GM12873 (cell line): ENCODE measurements at regions not wholly inside any gene's neighbourhood (a gene's known extent, or its start where the extent isn't known, plus 50 kb on each side); places are given as distances from the start of the nearest gene placed in this dataset.

ENCODE experiments used
- CTCF ChIP-seq: IDR thresholded peaks from 2 replicates; pipeline ENCODE4 v1.5.1; 2012; ENCODE audit warnings: low read depth, mild to moderate bottlenecking, moderate library complexity, low read length, control low read depth; ENCODE audit not compliant: insufficient read depth; ENCODE audit errors: missing control alignments

DNA sequence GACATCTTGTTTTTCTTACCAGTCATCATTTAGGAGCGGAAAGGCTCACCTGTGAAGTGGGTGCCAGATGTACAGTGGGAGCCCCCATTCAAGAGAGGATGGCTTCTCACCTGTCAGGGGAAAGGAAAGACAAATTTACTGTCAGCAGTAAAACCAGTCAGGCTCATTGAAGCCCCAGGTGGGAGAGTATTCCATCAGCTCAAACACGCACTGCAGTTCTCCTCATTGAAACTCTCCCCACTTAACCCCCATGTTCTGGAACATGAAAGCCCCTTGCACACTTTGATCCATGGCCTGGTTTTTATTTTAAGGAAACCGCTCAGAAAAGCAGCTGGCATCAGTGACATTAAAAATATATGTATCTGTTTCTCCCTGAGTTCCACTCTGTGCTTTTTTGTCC lies 401.1 kb upstream of the ZNF507 start:
- no peak for TF ChIP-seq CTCF

DNA sequence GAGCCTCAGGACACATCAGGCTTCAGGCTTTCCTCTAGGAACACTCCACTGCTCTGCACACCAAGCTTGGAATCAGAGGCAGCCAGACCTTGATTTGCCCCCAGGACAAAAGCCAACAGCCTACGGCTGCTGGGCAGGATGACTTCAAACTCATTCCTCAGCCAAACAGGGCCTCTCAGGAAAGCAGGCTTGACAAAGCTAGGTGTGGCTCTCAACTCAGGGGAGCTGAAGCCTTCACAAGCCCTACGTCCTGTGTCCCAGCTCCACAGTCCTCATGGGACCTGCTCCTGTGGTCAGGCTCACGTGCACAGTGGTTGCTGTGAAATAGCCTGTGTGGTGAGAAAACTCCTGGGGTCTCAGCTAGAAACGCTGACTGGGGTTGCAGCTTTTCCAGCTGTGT lies 398.9 kb upstream of the ZNF507 start:
- TF ChIP-seq CTCF: no peak

DNA sequence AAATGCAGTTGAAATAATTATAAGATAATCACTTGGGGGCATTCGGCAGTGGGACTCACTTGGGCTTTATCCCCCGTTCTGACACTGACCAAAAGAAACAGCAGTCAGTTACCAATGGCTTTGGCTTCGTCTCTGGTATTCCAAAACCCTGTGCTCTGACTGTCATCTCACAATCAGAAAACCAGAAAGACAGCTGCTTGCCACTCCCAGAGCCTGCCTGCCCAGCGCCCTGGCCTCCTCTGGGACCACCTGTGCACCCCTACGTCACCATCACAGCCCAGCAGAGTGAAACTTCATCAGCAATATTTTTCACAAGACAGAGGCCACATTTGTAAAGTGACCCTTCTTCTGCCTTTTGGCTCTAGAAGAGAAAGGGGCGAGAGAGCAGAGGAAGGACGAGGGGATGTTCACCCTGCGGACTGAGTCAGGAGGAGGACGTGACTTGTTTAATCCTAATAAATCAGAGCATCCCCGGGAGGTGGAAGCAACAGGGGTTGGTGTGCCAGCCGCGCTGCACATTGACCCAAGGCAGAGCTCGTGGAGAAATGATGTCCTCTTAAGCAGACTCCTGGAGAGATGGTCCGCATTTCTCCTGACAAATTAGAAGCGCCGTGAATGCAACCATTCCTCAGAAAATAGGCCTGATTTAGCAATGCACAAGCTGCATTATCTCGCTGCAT lies 397.8 kb upstream of the ZNF507 start:
- TF ChIP-seq CTCF: no peak

- no peak for TF ChIP-seq CTCF
Measured at GRCh38 chr19:31952693-31953092, 392.7 kb upstream of the ZNF507 start.

DNA sequence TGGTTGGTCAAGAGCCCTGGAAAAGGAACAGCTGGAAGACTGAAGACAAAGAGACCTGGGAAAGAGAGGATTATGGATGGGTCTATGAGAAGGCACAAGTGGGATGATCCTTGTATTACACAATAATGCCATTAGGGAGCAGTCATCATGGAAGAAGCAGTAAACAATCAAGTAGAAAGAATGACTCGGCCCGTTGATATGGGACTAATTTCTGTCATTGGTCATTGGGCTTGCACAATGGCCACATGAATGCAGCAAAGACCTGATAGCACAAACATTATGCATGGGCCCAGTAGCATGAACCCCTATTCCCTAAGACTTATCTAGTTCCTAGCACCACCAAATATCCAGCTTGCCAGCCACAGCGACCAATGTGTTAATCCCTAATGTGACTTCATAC lies 390.3 kb upstream of the ZNF507 start:
- no peak for TF ChIP-seq CTCF

DNA sequence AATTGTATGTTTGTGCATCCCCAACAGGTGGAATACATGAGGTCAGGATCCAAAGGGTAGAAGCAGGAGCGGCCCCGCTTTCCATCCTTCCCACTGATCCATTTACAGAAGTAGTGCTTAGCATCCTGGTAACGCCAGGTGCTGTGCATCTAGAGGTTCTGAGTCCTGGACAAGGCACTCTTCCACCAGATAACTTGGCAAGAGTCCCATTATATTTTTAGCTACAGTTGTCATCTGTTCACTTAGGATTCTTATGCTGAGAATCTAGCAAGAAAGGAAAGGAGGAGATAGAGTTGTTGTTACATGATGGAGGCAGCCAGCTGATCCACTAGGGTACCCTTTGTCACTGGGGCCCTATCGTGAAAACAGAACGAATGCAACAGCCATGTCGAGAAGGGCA lies 389.5 kb upstream of the ZNF507 start:
- no peak for TF ChIP-seq CTCF

- no peak for TF ChIP-seq CTCF
Measured at GRCh38 chr19:31956771-31957392, 388.5 kb upstream of the ZNF507 start.
